Heart left ventricle (tissue), 13 donors: ENCODE measurements at regions not wholly inside any gene's neighbourhood (a gene's known extent, or its start where the extent isn't known, plus 50 kb on each side); places are given as distances from the start of the nearest gene placed in this dataset.

Experiments used
- POLR2A ChIP-seq, 2 donors: fragments of 450-650 bp; IDR thresholded peaks; one replicate each; pipeline ENCODE4 v1.6.1; 2017; ENCODE audit warnings: antibody characterized with exemption in 2 of 2, mild to moderate bottlenecking in 2 of 2, moderate library complexity in 2 of 2
- TF ChIP-seq, protein P1 (sequence below), 12 donors: fragments of 200-600 bp; sonication (generic) in 4 of 12; IDR thresholded peaks; one replicate each; pipeline versions ENCODE4 v1.5.0 to v1.8.0; 2018 to 2022; ENCODE audit warnings: antibody characterized with exemption in 12 of 12, mild to moderate bottlenecking in 5 of 12
- donor health status: ischemic (EF 13 %, LVEDD 7.1; RV severe dilation, severe dysfunction).
- donor health status: DM: no; HTN: yes; CAD: no.
- donor health status: DM: no; HTN: no; CAD: no.
- donor health status: ischemic (EF 25% LVEDD 6.9; RV normal size, moderate dysfunction).
- donor health status: ischemic (EF 25% LVEDD 5.7; RV mildly dilated, moderate dysfunction).
- donor health status: ischemic (EF 35%, LVEDD 5.7; RV mildly dilated, moderate dysfunction).
- donor health status: nonischemic (EF 11% LVEDD 7.7; RV severe dilation, severe dysfunction).
- donor health status: DM: yes; HTN: yes; CAD: no.
- donor health status: PGD.
- donor health status: ischemic (EF 29% LVEDD 5.4; RV normal size, mild dysfunction).
- donor health status: nonischemic (EF 23%, LVEDD 6.1; RV moderate dilation, normal function).

DNA sequence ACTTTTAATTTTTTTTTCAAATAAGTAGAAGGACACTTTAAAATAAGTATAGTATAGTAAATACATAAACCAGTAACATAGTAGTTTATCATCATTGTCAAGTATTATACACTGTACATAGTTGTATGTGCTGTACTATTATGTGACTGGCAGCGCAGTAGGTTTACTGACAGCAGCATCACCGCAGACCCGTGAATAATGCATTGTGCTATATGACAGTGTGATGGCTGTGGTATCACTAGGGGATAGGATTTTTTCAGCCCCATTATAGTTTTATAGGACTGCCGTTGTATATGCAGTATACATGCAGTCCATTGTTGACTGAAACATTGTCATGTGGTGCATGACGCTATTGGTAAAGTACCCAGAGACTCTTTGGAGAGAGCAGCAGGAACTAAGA, 306.5 kb downstream of the SQOR start:
- TF ChIP-seq, protein P1, sequence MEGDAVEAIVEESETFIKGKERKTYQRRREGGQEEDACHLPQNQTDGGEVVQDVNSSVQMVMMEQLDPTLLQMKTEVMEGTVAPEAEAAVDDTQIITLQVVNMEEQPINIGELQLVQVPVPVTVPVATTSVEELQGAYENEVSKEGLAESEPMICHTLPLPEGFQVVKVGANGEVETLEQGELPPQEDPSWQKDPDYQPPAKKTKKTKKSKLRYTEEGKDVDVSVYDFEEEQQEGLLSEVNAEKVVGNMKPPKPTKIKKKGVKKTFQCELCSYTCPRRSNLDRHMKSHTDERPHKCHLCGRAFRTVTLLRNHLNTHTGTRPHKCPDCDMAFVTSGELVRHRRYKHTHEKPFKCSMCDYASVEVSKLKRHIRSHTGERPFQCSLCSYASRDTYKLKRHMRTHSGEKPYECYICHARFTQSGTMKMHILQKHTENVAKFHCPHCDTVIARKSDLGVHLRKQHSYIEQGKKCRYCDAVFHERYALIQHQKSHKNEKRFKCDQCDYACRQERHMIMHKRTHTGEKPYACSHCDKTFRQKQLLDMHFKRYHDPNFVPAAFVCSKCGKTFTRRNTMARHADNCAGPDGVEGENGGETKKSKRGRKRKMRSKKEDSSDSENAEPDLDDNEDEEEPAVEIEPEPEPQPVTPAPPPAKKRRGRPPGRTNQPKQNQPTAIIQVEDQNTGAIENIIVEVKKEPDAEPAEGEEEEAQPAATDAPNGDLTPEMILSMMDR (IDR thresholded peaks at IDR 0.05) = no peak
- no peak for TF ChIP-seq POLR2A (IDR thresholded peaks at IDR 0.05)
